ENCODE measurements at regions not wholly inside any gene's neighbourhood (a gene's known extent, or its start where the extent isn't known, plus 50 kb on each side); places are given as distances from the start of the nearest gene placed in this dataset.

DNA sequence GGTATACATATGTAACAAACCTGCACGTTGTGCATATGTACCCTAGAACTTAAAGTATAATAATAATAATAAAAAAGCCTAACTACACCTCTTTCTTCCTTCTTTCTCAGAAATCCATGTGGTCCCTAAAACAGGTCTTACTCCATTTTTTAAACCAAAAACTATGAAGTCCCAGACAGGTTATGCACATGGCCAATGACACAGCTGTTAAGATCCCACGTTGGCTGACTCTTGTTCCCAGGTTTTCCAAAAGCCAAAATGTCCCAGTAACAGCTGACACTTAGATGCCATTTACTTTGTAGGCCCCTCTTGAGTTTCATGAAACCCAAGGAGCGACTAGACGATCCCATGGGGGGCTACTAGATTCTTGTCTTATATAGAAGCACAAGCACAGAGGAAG lies 97.0 kb downstream of the KCNF1 start:
- TF ChIP-seq POLR2A (IDR thresholded peaks at IDR 0.05; ENCODE audit: low read length): no peak
- TF ChIP-seq GATA1 (IDR thresholded peaks at IDR 0.05; ENCODE audit: low read depth, low read length): no peak

Measured in erythroblast (primary cell).